ENCODE measurements at regions not wholly inside any gene's neighbourhood (a gene's known extent, or its start where the extent isn't known, plus 50 kb on each side); places are given as distances from the start of the nearest gene placed in this dataset.

GRCh38 chr3:109213321-109213720 lies 76.8 kb downstream of the C3orf85 start:
- Histone ChIP-seq H3K4me1 (ENCODE audit: control insufficient read depth, extremely low read depth, insufficient read depth, low read length) (no peaks in the 10 kb centered on the region), H3K4me2 (ENCODE audit: insufficient read depth, low read length) (no peak overlapping the region), H2AFZ (ENCODE audit: low read depth, low read length) (no peak overlapping the region), H4K20me1 (replicated peaks; ENCODE audit: control insufficient read depth, extremely low read depth, insufficient read depth, low read length) (no peaks in the 10 kb centered on the region), H3K9ac (replicated peaks; ENCODE audit: extremely low read depth, insufficient read depth, low read length) (no peak overlapping the region), H3K79me2 (ENCODE audit: control insufficient read depth, insufficient read depth, low read length) (no peaks in the 10 kb centered on the region), H3K4me3 (replicated peaks in 1 of 3; ENCODE audit: insufficient read depth in 1 of 3, low read depth in 1 of 3, low read length in 3 of 3) (no peak overlapping the region), H3K9me3 (replicated peaks; ENCODE audit: control insufficient read depth, insufficient read depth, low read length) (no peaks in the 10 kb centered on the region), H3K36me3 (ENCODE audit: control insufficient read depth in 2 of 2, extremely low read depth in 1 of 2, insufficient read depth in 2 of 2, low read length in 2 of 2) (no peaks in the 10 kb centered on the region), H3K27me3 (ENCODE audit: control insufficient read depth in 2 of 2, insufficient read depth in 2 of 2, low read length in 2 of 2) (no peaks in the 10 kb centered on the region), H3K27ac (ENCODE audit: insufficient read depth, low read depth, low read length) (no peak overlapping the region), H3K9me1 (replicated peaks; ENCODE audit: control insufficient read depth, extremely low read depth, insufficient read depth, low read length) (no peaks in the 10 kb centered on the region)
- intact Hi-C loops (cut with micrococcal nuclease) = no loop called here
- POLR2A ChIA-PET = no interaction called here
- CTCF ChIA-PET = no interaction called here
- TF ChIP-seq MYC (IDR thresholded peaks at IDR 0.05; ENCODE audit: low read depth, low read length) (no peak), CTCF (IDR thresholded peaks at IDR 0.05; ENCODE audit: extremely low read depth in 1 of 2, insufficient read depth in 1 of 2, low read depth in 1 of 2, low read length in 2 of 2) (no peak), POLR2A (IDR thresholded peaks at IDR 0.05; ENCODE audit: low read depth, low read length) (no peak), GATA2 (IDR thresholded peaks at IDR 0.05; ENCODE audit: insufficient read depth, insufficient read length, low read depth, low read length) (no peak), EZH2 (IDR thresholded peaks at IDR 0.05; ENCODE audit: borderline replicate concordance, low read depth, low read length, severe bottlenecking) (no peak), POLR2AphosphoS5 (IDR thresholded peaks at IDR 0.05; ENCODE audit: insufficient read depth, low read depth, low read length) (no peak)
- FAIRE-seq (no peak), DNase-seq (ENCODE audit: low read depth, low spot score) (no peak)
- BruUV-seq (replicated peaks) = no TSS peak
- dilution Hi-C loops (cut with MboI; ENCODE audit: extremely low pct_ligation_motif_present, low sequenced_read_pairs) = no loop called here

DNA sequence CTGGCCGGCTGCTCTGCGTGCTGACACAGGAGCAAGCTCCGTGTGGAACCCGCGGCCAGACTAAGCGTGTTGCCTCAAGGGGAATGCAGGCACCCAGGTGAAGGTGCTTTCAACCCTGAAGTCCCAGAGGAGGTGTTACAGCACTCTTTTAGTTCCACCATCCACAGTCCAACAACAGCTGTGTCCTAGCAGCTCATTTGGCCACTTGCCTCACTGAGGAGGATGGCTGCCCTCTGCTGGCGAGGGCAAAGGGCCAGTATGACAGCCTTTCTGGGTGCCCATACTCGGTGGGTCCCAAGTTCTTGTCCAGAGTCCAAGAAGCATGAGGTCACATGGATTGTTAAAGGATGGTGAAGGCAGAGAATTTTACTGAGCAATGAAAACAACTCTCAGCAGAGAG lies 87.8 kb downstream of the C3orf85 start:
- Histone ChIP-seq H3K9ac (replicated peaks; ENCODE audit: extremely low read depth, insufficient read depth, low read length) (no peak overlapping the region), H3K4me2 (ENCODE audit: insufficient read depth, low read length) (no peak overlapping the region), H3K9me1 (replicated peaks; ENCODE audit: control insufficient read depth, extremely low read depth, insufficient read depth, low read length) (no peaks in the 10 kb centered on the region), H3K9me3 (replicated peaks; ENCODE audit: control insufficient read depth, insufficient read depth, low read length) (no peaks in the 10 kb centered on the region), H3K27ac (ENCODE audit: insufficient read depth, low read depth, low read length) (no peak overlapping the region), H3K4me1 (ENCODE audit: control insufficient read depth, extremely low read depth, insufficient read depth, low read length) (no peaks in the 10 kb centered on the region), H3K79me2 (ENCODE audit: control insufficient read depth, insufficient read depth, low read length) (no peaks in the 10 kb centered on the region), H2AFZ (ENCODE audit: low read depth, low read length) (no peak overlapping the region), H4K20me1 (replicated peaks; ENCODE audit: control insufficient read depth, extremely low read depth, insufficient read depth, low read length) (no peaks in the 10 kb centered on the region), H3K36me3 (ENCODE audit: control insufficient read depth in 2 of 2, extremely low read depth in 1 of 2, insufficient read depth in 2 of 2, low read length in 2 of 2) (no peaks in the 10 kb centered on the region), H3K4me3 (replicated peaks in 1 of 3; ENCODE audit: insufficient read depth in 1 of 3, low read depth in 1 of 3, low read length in 3 of 3) (no peak overlapping the region), H3K27me3 (ENCODE audit: control insufficient read depth in 2 of 2, insufficient read depth in 2 of 2, low read length in 2 of 2) (no peaks in the 10 kb centered on the region)
- dilution Hi-C loops (cut with MboI; ENCODE audit: extremely low pct_ligation_motif_present, low sequenced_read_pairs) (no loop called here), intact Hi-C loops (cut with micrococcal nuclease) (no loop called here)
- ChIA-PET POLR2A (no interaction called here), CTCF (no interaction called here)
- DNase-seq (ENCODE audit: low read depth, low spot score) (no peak), FAIRE-seq (no peak)
- TF ChIP-seq JUN (IDR thresholded peaks at IDR 0.05; ENCODE audit: borderline replicate concordance, insufficient read depth, insufficient read length, low read depth) = no peak
- TF ChIP-seq EZH2 (IDR thresholded peaks at IDR 0.05; ENCODE audit: borderline replicate concordance, low read depth, low read length, severe bottlenecking) = no peak
- no TSS peak for BruUV-seq (replicated peaks)
